OCI-LY3 (cell line): ENCODE measurements at regions not wholly inside any gene's neighbourhood (a gene's known extent, or its start where the extent isn't known, plus 50 kb on each side); places are given as distances from the start of the nearest gene placed in this dataset.

Experiments
- EZH2phosphoT487 ChIP-seq: fragments of 200-600 bp; shearing (Covaris generic); IDR thresholded peaks from 2 replicates; pipeline ENCODE4 v1.6.1; 2018; ENCODE audit warnings: antibody characterized with exemption, mixed run types, low read depth
- TF ChIP-seq, protein P1 (sequence below): fragments of 200-600, 300-600 bp; sonication (generic); IDR thresholded peaks from 2 replicates; pipeline ENCODE4 v1.5.1; 2014; ENCODE audit warnings: antibody characterized with exemption, low read length, low read depth

DNA sequence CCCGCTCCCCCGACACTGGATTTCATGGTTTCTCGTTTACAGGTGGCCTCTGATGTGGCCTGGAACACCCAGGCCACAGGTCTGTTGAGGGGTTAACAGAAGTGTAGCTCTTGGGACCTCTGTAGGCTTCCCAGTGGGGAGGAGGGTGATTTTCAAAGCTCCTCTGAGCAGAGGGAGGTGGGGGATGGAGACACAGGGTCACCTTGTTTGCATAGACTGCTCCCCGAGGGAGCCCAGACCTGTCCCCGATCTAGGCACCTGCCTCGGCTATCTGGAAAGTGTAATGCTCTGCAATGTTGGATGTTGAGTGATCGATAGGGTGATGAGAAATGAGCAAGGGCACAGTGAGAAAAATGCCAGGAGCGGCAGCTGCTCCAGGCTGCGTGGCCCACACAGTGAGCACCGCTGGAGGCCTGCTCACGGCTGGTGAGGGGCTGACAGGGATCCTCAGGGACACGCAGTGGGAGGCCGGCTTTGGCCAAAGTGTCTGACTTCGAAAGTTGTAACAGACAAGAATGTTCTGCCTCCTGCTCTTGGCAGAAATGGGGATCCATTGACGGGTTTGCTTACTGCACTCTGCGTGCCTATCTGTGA is 594.1 kb downstream of the BRD1 start:
- TF ChIP-seq, protein P1, sequence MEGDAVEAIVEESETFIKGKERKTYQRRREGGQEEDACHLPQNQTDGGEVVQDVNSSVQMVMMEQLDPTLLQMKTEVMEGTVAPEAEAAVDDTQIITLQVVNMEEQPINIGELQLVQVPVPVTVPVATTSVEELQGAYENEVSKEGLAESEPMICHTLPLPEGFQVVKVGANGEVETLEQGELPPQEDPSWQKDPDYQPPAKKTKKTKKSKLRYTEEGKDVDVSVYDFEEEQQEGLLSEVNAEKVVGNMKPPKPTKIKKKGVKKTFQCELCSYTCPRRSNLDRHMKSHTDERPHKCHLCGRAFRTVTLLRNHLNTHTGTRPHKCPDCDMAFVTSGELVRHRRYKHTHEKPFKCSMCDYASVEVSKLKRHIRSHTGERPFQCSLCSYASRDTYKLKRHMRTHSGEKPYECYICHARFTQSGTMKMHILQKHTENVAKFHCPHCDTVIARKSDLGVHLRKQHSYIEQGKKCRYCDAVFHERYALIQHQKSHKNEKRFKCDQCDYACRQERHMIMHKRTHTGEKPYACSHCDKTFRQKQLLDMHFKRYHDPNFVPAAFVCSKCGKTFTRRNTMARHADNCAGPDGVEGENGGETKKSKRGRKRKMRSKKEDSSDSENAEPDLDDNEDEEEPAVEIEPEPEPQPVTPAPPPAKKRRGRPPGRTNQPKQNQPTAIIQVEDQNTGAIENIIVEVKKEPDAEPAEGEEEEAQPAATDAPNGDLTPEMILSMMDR = no peak
- no peak for TF ChIP-seq EZH2phosphoT487
